CD14-positive monocyte (primary cell): ENCODE measurements at regions not wholly inside any gene's neighbourhood (a gene's known extent, or its start where the extent isn't known, plus 50 kb on each side); places are given as distances from the start of the nearest gene placed in this dataset.

Source experiments
- DNase-seq, 3 donors: peaks; one replicate each; pipeline ENCODE4 v3.0.0-alpha.2; 2011 to 2022
- H2AFZ ChIP-seq: 2 replicates; pipeline ENCODE4 v1.6.0; 2012; ENCODE audit warnings: mild to moderate bottlenecking, low read depth, low read length, inconsistent platforms; ENCODE audit not compliant: insufficient read depth, poor library complexity, severe bottlenecking
- H3K27ac ChIP-seq, 2 donors: 1 replicate in 1 of 2; 2 replicates in 1 of 2; pipeline ENCODE4 v1.5.1; 2012 to 2013; ENCODE audit warnings: low read length in 2 of 2, control low read depth in 1 of 2, inconsistent platforms in 1 of 2, low read depth in 1 of 2, mild to moderate bottlenecking in 1 of 2
- H3K27me3 ChIP-seq, 2 donors: one replicate each; pipeline versions ENCODE4 v1.6.0 to v1.6.1; 2011 to 2013; ENCODE audit warnings: low read length in 2 of 2; ENCODE audit not compliant: control insufficient read depth in 2 of 2, insufficient read depth in 2 of 2
- H3K36me3 ChIP-seq, 2 donors: replicated peaks in 1 of 2; 1 replicate in 1 of 2; 2 replicates in 1 of 2; pipeline versions ENCODE4 v1.5.1 to v1.6.1; 2012 to 2013; ENCODE audit warnings: low read length in 2 of 2, control low read depth in 1 of 2, inconsistent platforms in 1 of 2, mild to moderate bottlenecking in 1 of 2; ENCODE audit not compliant: insufficient read depth in 2 of 2, control insufficient read depth in 1 of 2
- H3K4me1 ChIP-seq, 2 donors: 1 replicate in 1 of 2; 2 replicates in 1 of 2; pipeline versions ENCODE4 v1.5.1 to v1.6.1; 2012 to 2013; ENCODE audit warnings: low read length in 2 of 2, control low read depth in 1 of 2, inconsistent platforms in 1 of 2, mild to moderate bottlenecking in 1 of 2, moderate library complexity in 1 of 2; ENCODE audit not compliant: insufficient read depth in 2 of 2, control insufficient read depth in 1 of 2
- H3K4me2 ChIP-seq: replicated peaks from 2 replicates; pipeline ENCODE3; 2012; ENCODE audit warnings: low read length, moderate library complexity, mild to moderate bottlenecking; ENCODE audit not compliant: poor library complexity, severe bottlenecking; ENCODE audit errors: extremely low read depth
- H3K4me3 ChIP-seq, 3 experiments: fragments of 200-600 bp in 1 of 3; sonication (generic) in 1 of 3; replicated peaks in 1 of 3; 1 replicate in 2 of 3; 2 replicates in 1 of 3; pipeline ENCODE4 v1.5.1; 2011 to 2013; ENCODE audit warnings: low read length in 3 of 3, mild to moderate bottlenecking in 3 of 3, control low read depth in 2 of 3, low read depth in 2 of 3, inconsistent platforms in 1 of 3, moderate library complexity in 1 of 3
- H3K79me2 ChIP-seq: 2 replicates; pipeline ENCODE4 v1.6.0; 2012; ENCODE audit warnings: mild to moderate bottlenecking, control low read depth, inconsistent platforms, low read length, moderate library complexity; ENCODE audit not compliant: insufficient read depth
- H3K9ac ChIP-seq: 2 replicates; pipeline ENCODE4 v1.6.0; 2017; ENCODE audit warnings: low read length, mild to moderate bottlenecking; ENCODE audit not compliant: insufficient read depth, poor library complexity, severe bottlenecking
- H3K9me3 ChIP-seq, 2 donors: replicated peaks in 1 of 2; 1 replicate in 1 of 2; 2 replicates in 1 of 2; pipeline versions ENCODE4 v1.5.1 to v1.6.1; 2012 to 2013; ENCODE audit warnings: low read length in 2 of 2, control low read depth in 1 of 2; ENCODE audit not compliant: control insufficient read depth in 1 of 2, insufficient read depth in 1 of 2
- H4K20me1 ChIP-seq: 2 replicates; pipeline ENCODE4 v1.6.0; 2012; ENCODE audit warnings: mild to moderate bottlenecking, low read length, control low read depth, moderate library complexity; ENCODE audit not compliant: insufficient read depth
- H3K27ac Mint-ChIP-seq, 7 donors: one replicate each; pipeline ENCODE4 v1.8.0; 2020; ENCODE audit warnings: mild to moderate bottlenecking in 7 of 7, mixed read lengths in 7 of 7, moderate library complexity in 6 of 7, inconsistent platforms in 2 of 7
- H3K27me3 Mint-ChIP-seq, 3 donors: one replicate each; pipeline ENCODE4 v1.8.0; 2021 to 2022; ENCODE audit warnings: low read depth in 3 of 3, mild to moderate bottlenecking in 3 of 3, mixed read lengths in 3 of 3, moderate library complexity in 3 of 3, inconsistent platforms in 1 of 3
- H3K36me3 Mint-ChIP-seq, 2 donors: one replicate each; pipeline ENCODE4 v1.8.0; 2020; ENCODE audit warnings: mixed read lengths in 2 of 2, inconsistent platforms in 1 of 2, mild to moderate bottlenecking in 1 of 2
- H3K4me1 Mint-ChIP-seq: one replicate; pipeline ENCODE4 v1.8.0; 2020; ENCODE audit warnings: mild to moderate bottlenecking, mixed read lengths
- H3K4me3 Mint-ChIP-seq, 2 donors: one replicate each; pipeline ENCODE4 v1.8.0; 2020; ENCODE audit warnings: mild to moderate bottlenecking in 2 of 2, mixed read lengths in 2 of 2, moderate library complexity in 1 of 2
- H3K9me3 Mint-ChIP-seq, 7 donors: one replicate each; pipeline ENCODE4 v1.8.0; 2020 to 2022; ENCODE audit warnings: mixed read lengths in 7 of 7, mild to moderate bottlenecking in 6 of 7, moderate library complexity in 6 of 7, inconsistent platforms in 2 of 7
- whole genome bisulfite sequencing: methylation state at CpG from one replicate; pipeline ENCODE4 v1.1.5; 2013; ENCODE audit warnings: missing lambda C conversion rate; ENCODE audit not compliant: insufficient coverage; 5-methylcytosine and 5-hydroxymethylcytosine counted together
- intact Hi-C, 2 donors: fragments of 100-400 bp; cut with micrococcal nuclease; formaldehyde crosslinking; loops; one replicate each; pipeline versions ENCODE4 v1.15.0 to v1.15.1; 2023
- TF ChIP-seq, protein P1 (sequence below): fragments of 200-600 bp; IDR thresholded peaks from one replicate; pipeline ENCODE4 v1.8.0; 2022; ENCODE audit warnings: antibody characterized with exemption, mild to moderate bottlenecking

DNA sequence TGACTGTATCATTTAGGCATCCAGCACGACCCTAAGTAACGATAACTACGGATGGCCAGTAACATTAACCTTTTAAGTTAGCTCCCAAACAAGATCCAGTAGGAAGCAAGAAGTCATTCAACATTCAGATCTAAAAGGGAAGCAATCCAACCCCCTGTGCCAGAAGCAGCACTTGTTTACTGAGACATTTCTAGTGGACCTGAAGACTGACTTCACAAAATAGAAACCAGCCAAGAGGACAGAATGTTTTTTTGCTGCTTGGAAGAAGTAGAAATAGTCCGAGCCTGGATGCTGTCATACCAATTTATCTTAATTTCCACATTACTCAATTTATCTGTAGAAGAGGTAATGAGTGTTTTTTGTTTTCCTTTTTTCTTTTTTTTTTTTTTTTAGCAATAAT, 88.0 kb upstream of the CTTNBP2 start:
- peaks cover 0 to 3% (median 1%) of the 10 kb centered on the region in 3 donors for H3K27me3 Mint-ChIP-seq
- no peaks in the 10 kb centered on the region for H3K9me3 ChIP-seq
- H3K4me1 Mint-ChIP-seq, result no peaks in the 10 kb centered on the region
- H3K79me2 ChIP-seq, result no peaks in the 10 kb centered on the region
- no peak overlapping the region for H3K4me3 Mint-ChIP-seq
- H2AFZ ChIP-seq, result no peak overlapping the region
- TF ChIP-seq, protein P1, sequence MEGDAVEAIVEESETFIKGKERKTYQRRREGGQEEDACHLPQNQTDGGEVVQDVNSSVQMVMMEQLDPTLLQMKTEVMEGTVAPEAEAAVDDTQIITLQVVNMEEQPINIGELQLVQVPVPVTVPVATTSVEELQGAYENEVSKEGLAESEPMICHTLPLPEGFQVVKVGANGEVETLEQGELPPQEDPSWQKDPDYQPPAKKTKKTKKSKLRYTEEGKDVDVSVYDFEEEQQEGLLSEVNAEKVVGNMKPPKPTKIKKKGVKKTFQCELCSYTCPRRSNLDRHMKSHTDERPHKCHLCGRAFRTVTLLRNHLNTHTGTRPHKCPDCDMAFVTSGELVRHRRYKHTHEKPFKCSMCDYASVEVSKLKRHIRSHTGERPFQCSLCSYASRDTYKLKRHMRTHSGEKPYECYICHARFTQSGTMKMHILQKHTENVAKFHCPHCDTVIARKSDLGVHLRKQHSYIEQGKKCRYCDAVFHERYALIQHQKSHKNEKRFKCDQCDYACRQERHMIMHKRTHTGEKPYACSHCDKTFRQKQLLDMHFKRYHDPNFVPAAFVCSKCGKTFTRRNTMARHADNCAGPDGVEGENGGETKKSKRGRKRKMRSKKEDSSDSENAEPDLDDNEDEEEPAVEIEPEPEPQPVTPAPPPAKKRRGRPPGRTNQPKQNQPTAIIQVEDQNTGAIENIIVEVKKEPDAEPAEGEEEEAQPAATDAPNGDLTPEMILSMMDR, result no peak
- H3K4me2 ChIP-seq, result no peak overlapping the region
- intact Hi-C loops, result no loop called here
- no peaks in the 10 kb centered on the region for H3K27me3 ChIP-seq
- H3K4me1 ChIP-seq, result no peaks in the 10 kb centered on the region
- no peak overlapping the region for H3K27ac ChIP-seq
- H3K9ac ChIP-seq, result no peak overlapping the region
- H3K27ac Mint-ChIP-seq, result no peak overlapping the region
- 91% methylated on average over 3 of the region's 4 CpGs for WGBS
- no peaks in the 10 kb centered on the region for H3K36me3 Mint-ChIP-seq
- H3K9me3 Mint-ChIP-seq, result peaks cover 0 to 2% (median 0%) of the 10 kb centered on the region in 7 donors
- no peak for DNase-seq
- no peaks in the 10 kb centered on the region for H3K36me3 ChIP-seq
- H3K4me3 ChIP-seq, result no peak overlapping the region
- H4K20me1 ChIP-seq, result no peaks in the 10 kb centered on the region

DNA sequence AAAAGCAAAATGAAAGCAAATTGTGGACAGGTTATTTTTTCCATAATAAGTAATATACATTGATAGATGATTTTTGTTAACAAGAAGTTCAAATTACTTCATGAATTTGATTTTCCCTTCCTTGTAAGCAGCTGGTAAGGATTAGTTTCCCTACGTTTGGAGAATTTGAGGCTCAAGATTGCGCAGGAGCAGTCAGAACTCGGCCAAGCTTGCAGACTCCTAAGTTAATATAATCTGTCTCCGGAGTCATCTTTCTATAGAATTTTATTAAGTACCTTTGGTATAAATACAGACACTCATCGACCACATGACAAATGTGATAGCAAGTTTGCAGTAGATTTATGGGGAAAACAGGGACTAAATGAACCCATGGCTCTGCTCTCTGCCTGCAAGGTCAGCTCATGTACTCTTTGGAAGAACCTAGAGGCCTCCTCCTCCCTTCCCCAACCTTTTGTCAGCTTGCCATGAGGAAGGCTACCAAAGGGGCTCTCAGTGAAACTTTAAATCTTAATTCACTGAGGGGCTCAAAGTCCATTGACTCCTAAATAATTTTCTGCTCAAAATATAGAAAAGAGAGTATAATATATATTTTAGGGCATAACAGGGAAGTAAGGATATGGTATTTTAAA, 89.2 kb upstream of the CTTNBP2 start:
- Mint-ChIP-seq H3K27me3 (peaks cover 0 to 1% (median 0%) of the 10 kb centered on the region in 3 donors), H3K36me3 (no peaks in the 10 kb centered on the region), H3K9me3 (peaks cover 0 to 4% (median 2%) of the 10 kb centered on the region in 7 donors), H3K27ac (no peak overlapping the region), H3K4me1 (no peaks in the 10 kb centered on the region), H3K4me3 (no peak overlapping the region)
- intact Hi-C loops, result no loop called here
- no peaks in the 10 kb centered on the region for H3K27me3 ChIP-seq
- H4K20me1 ChIP-seq, result no peaks in the 10 kb centered on the region
- H3K9ac ChIP-seq, result no peak overlapping the region
- H3K27ac ChIP-seq, result no peak overlapping the region
- no peak overlapping the region for H2AFZ ChIP-seq
- TF ChIP-seq, protein P1, result no peak
- no peaks in the 10 kb centered on the region for H3K4me1 ChIP-seq
- no peaks in the 10 kb centered on the region for H3K79me2 ChIP-seq
- WGBS, result no CpG with 5 or more reads among the region's 5 CpGs
- no peak overlapping the region for H3K4me2 ChIP-seq
- no peak overlapping the region for H3K4me3 ChIP-seq
- H3K9me3 ChIP-seq, result no peaks in the 10 kb centered on the region
- no peak for DNase-seq
- H3K36me3 ChIP-seq, result no peaks in the 10 kb centered on the region
